IPS-18c (cell line): ENCODE measurements at regions not wholly inside any gene's neighbourhood (a gene's known extent, or its start where the extent isn't known, plus 50 kb on each side); places are given as distances from the start of the nearest gene placed in this dataset.

ENCODE experiments used
- H3K4me3 ChIP-seq: 2 replicates; pipeline ENCODE4 v1.7.0; 2013; ENCODE audit warnings: low read depth, mild to moderate bottlenecking, low read length, moderate library complexity; ENCODE audit not compliant: insufficient read depth
- H3K9me3 ChIP-seq: one replicate; pipeline ENCODE4 v1.6.1; 2013; ENCODE audit warnings: mild to moderate bottlenecking, low read length, moderate library complexity; ENCODE audit not compliant: control insufficient read depth, insufficient read depth

GRCh38 chr11:122322329-122322728, 206.3 kb upstream of the BLID start:
- H3K9me3 ChIP-seq: no peaks in the 10 kb centered on the region
- no peak overlapping the region for H3K4me3 ChIP-seq

GRCh38 chr11:122320671-122321070, 204.7 kb upstream of the BLID start:
- Histone ChIP-seq H3K9me3 (no peaks in the 10 kb centered on the region), H3K4me3 (no peak overlapping the region)

- no peak overlapping the region for H3K4me3 ChIP-seq
- H3K9me3 ChIP-seq: no peaks in the 10 kb centered on the region
These were observed 203.9 kb upstream of the BLID start for GRCh38 chr11:122319691-122320620.

GRCh38 chr11:122319085-122319484, 203.1 kb upstream of the BLID start:
- no peaks in the 10 kb centered on the region for H3K9me3 ChIP-seq
- no peak overlapping the region for H3K4me3 ChIP-seq

- Histone ChIP-seq H3K9me3 (no peaks in the 10 kb centered on the region), H3K4me3 (no peak overlapping the region)
These were observed 201.3 kb upstream of the BLID start for GRCh38 chr11:122317305-122317704.

- no peaks in the 10 kb centered on the region for H3K9me3 ChIP-seq
- H3K4me3 ChIP-seq: no peak overlapping the region
These were observed 197.6 kb upstream of the BLID start for GRCh38 chr11:122313581-122313980.

- Histone ChIP-seq H3K4me3 (no peak overlapping the region), H3K9me3 (no peaks in the 10 kb centered on the region)
These were observed 195.3 kb upstream of the BLID start for GRCh38 chr11:122311216-122311755.

- H3K9me3 ChIP-seq: no peaks in the 10 kb centered on the region
These were observed 194.8 kb upstream of the BLID start for GRCh38 chr11:122310766-122311165.

GRCh38 chr11:122309262-122309925, 193.4 kb upstream of the BLID start:
- H3K9me3 ChIP-seq: no peaks in the 10 kb centered on the region
- H3K4me3 ChIP-seq: no peak overlapping the region

More at GRCh38 chr11:122310766-122311165, 194.8 kb upstream of the BLID start:
- H3K4me3 ChIP-seq: no peak overlapping the region

GRCh38 chr11:122308226-122308625, 192.2 kb upstream of the BLID start:
- H3K4me3 ChIP-seq: no peak overlapping the region

GRCh38 chr11:122307476-122308035, 191.5 kb upstream of the BLID start:
- Histone ChIP-seq H3K9me3 (no peaks in the 10 kb centered on the region), H3K4me3 (no peak overlapping the region)

More at GRCh38 chr11:122308226-122308625, 192.2 kb upstream of the BLID start:
- no peaks in the 10 kb centered on the region for H3K9me3 ChIP-seq

GRCh38 chr11:122306831-122307391, 190.9 kb upstream of the BLID start:
- H3K4me3 ChIP-seq: no peak overlapping the region

GRCh38 chr11:122305426-122306320, 189.7 kb upstream of the BLID start:
- Histone ChIP-seq H3K9me3 (no peaks in the 10 kb centered on the region), H3K4me3 (no peak overlapping the region)

More at GRCh38 chr11:122306831-122307391, 190.9 kb upstream of the BLID start:
- H3K9me3 ChIP-seq: no peaks in the 10 kb centered on the region

- no peaks in the 10 kb centered on the region for H3K9me3 ChIP-seq
- no peak overlapping the region for H3K4me3 ChIP-seq
These were observed 189.0 kb upstream of the BLID start for GRCh38 chr11:122304973-122305372.

GRCh38 chr11:122304306-122304705, 188.3 kb upstream of the BLID start:
- Histone ChIP-seq H3K4me3 (no peak overlapping the region), H3K9me3 (no peaks in the 10 kb centered on the region)

- Histone ChIP-seq H3K4me3 (no peak overlapping the region), H3K9me3 (peaks cover 2% of the 10 kb centered on the region)
These were observed 178.0 kb upstream of the BLID start for GRCh38 chr11:122294041-122294440.
